Kidney glomerular epithelial cell (primary cell): ENCODE measurements at regions not wholly inside any gene's neighbourhood (a gene's known extent, or its start where the extent isn't known, plus 50 kb on each side); places are given as distances from the start of the nearest gene placed in this dataset.

ENCODE experiments used
- DNase-seq: peaks from one replicate; lab custom pipeline; 2025; lab: John Stamatoyannopoulos, UW

DNA sequence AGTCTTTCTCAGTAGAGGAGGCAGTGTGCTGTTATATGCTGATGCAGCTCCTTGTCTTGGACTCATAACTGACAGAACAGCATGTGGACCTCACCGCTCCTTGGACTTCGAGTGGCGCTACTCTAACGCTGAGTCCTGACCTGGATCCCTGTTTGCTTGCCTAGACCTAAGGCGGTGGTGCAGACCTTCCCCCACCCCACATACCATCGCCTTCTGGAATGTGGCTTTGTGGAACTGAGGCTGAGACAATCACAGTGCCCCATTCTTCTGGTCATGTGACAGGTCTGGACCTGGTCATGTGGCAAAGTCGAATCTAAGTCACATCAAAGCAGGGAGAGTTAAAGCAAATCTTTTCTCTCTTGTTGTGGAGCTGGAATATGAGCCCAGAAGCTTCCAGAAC, 190.7 kb upstream of the MKI67 start:
- no peak for DNase-seq

DNA sequence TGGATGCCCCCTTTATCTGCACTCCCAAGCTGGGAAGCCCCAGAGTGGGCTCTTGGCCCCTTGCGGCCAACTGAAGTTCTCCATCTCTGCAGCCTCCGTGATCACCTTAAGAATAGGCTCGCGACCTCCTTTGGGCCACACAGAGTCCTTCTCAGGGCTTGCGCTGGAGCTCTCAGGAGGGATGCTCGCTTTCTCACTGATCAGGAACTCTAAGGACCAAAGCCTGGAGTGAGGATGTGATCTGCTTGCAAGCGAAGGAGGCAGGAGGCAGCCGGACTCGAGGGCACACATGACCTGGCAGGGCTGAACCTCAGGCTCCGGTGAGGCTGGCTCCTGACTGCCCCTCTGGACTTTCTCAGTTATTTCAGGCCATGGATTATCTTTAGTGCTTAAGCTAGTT, 192.1 kb upstream of the MKI67 start:
- DNase-seq: no peak

DNA sequence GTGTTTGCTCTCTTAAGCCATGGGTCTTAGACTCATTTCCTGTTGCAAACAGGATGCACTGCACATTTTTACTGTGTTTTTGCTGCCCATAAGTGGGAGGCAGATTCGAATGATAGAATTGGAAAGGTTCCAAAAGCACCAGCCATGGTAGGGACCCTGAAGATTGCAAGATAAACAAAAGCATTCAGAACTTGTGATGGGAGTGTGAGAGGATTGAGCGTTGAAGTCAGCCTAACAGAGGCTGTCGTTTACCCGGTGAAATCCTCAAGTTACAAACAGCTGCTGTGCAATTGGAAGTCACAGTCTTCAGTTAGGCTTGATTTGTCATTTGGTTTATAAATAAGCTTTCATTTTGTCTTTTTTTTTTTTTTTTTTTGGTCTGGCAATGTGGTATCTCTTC, 192.7 kb upstream of the MKI67 start:
- no peak for DNase-seq

DNA sequence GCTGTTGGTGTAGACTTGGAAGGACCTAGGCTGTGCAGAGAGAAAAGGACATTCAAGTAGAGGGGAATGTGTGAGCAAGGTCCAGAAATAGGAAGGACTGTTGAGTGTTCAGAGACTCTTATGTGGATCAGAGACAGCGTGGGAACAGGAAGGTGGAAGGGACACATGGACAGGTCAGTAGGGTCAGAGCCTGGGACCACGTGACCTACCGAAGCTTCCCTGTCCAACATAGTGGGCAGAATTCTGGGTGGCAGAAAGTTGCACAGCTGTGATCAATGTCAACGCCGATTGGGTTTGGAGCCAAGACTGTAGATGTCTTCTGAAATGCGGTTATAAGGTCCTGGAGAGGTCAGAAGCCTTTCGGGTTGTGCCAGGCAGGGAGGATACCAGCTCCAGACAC, 195.9 kb upstream of the MKI67 start:
- DNase-seq: no peak

DNA sequence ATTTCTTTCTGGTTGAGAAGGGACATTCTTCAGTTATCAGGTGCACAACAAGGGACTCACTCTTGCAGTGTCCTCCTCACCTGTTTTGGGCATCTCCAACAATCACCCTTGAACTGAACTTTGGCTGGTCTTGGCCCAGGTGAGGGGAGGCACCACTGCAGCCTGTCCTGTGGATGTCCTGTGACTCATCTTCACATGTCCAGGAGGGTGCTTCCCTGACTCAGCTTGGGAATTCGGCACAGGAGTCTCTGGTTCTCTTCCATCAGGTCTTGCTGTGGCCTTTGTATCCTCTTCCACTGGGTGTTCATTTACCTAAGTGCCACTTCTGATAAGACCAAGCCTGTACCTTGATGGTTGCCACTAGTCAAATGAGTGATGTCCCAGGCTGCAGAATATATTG, 196.7 kb upstream of the MKI67 start:
- no peak for DNase-seq

DNA sequence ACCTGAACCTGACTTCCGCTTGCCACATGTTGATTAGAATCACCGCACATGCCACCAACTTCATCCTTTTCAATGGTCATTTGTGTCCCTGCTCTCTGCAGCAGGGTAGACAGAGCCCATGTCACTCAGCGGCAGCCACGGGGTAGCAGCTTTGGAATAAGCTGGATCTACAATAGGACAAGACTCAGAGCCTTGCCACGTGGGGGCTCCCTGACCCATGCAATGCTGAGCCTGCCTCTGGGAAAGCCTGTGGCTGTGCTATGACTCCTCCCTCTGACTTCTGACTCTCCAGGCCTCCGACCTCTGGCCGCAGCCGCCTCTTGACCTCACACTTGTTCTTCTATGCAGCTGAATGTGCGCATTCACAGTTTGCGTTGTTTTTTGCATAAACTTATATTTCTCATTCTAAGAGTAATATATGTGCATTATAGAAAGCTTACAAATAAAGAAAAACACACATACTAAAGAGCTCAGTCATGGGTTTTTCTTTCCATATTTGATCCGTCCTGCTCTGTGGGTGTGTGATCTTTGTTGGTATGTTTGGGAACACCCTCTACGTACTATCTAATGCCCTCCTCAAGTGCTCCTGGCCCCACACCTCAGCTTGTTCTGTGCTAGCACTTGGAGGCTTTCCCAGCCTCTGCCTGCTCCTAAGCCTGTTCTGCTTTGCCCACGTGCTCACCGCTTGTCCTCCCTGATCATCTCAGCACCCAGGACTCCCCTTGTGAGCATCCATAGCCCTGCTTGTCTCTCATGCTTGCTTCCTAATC, 198.0 kb upstream of the MKI67 start:
- no peak for DNase-seq

DNA sequence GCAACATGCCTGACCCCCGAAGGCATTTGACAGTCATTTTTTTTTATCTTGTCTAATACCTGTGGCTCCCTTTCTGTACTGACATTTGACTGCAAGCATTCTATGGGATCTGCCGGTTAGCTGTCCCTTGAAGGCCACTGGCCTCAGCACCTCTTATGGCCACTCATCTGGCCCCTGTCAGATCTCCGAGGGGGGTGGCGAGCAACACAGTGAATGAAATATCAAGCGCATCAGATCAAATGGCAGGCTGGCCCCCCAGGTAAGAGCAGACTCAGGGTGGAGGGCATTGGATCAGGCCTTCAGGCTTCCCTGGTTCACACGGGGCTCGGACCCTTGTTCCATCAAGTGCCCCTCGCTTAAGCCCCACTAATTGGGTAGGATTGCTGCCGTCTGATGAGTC, 199.6 kb upstream of the MKI67 start:
- DNase-seq: no peak

DNA sequence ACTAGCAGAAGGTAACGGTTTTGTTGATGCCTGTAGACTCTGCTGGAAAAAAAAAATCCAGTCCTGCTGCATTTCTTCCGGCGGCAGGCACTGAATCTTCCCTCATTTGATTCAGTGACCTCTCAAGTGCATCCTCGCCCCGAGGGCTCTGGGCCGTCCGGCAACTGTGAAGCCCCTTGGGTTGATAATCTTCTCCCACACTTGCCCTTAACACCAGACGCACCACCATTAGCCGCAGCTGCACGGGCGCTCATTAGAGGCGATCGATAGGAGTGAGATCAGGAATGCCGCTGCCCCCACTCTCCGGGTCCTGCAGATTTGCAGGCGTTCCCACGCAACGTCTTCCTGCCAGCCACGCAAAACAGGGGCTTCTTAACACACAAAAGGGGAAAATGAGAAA, 200.0 kb upstream of the MKI67 start:
- DNase-seq: no peak

DNA sequence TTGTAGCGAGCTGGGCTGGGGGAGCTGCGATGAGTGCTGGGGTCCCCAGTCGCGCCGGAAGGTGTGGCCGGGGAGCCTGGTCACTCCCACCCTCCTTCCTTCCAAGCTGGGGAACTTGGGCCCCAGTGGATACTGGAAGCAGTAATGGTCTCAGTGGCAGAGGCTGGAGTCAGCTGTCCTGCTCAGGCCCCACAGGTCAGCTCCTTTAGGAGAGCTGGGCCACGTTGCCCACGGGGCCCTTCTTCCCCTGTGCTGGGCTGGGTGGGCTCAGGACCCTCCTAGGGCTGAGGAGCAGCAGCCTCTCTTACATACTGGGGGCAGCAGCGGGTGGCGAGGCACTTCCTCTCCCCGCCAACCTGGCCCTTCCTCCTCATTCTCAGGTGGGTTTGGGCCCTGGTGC, 200.6 kb upstream of the MKI67 start:
- no peak for DNase-seq

DNA sequence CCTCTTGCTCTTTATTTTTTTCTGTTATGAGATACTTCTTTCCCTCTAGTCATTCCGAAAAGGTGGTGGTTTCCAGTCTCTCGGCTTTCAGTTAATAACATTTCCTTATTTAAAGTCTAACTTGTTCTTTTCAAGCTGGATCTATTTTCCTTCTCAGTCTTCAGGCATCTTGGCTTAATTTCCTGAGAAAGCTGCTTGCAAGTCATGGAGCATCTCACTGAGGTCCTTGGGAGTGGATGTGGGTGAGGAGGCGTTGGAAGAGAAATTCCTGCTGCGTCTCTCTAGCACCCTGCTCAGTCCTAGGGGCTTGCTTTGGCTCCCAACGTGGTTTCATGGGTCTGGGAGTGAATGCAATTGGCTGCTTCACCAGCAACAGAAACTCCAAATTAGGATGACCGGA, 210.2 kb upstream of the MKI67 start:
- DNase-seq: no peak

DNA sequence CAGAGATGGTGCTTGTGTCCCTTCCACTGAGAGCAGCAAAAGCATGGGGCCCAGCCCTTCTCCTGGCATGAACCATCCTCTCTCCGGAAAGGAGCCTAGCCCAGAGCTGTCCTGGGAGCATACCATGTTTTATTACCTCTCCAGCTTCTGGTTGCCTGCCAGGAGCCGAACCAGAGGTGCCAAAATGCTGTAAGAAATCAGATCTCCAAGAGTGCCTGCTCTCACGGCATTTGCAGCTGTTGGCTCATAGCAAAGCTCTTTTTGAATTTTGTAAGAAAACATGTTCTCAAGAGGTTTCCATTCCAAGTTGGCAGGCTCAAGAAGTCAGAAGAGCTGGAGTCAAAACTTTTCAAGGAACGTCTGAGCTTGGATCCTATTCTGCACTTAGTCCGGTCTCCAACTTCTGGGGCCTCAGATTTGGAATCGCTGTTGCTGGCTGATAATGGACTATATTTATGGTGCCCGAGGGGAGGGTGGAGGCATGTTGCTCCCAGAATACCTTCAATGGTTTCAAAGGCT, 211.7 kb upstream of the MKI67 start:
- DNase-seq: no peak

DNA sequence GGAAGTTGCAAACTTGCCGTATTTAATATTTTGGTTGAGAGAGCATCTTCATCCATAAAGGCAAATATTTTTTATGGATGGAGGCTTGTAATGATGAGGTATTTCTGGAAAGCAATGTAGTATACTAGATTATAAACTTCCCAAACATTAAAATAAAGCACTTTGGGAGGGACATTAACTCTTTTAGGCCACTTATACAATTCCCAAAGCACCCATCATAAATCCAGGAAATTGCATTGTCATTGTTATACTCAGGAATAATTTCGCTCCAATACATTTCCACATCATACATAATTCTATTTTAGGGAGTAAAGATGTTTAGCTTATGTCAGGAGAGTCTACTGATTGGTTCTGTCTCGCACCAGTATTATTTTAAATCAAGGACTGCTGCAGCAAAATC, 212.7 kb upstream of the MKI67 start:
- DNase-seq: no peak

DNA sequence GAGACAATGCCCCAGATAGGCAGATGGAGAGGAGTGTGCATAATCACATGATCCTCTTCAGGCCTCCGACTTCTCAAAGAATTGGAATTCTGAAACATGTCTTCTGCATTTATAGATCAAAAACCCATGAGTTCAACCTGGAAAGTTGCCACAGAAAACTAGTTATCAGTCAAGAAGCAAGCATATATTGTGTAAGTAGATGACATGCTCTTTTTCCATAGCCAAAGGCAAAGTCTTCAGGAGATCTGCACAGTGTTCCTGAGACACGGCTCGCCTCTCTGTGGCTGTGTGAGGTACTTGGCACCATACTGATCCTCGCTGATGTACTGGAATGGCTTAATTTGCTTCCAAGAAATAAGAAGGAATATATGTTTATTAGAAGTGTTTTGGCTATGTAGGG, 213.5 kb upstream of the MKI67 start:
- DNase-seq: no peak

DNA sequence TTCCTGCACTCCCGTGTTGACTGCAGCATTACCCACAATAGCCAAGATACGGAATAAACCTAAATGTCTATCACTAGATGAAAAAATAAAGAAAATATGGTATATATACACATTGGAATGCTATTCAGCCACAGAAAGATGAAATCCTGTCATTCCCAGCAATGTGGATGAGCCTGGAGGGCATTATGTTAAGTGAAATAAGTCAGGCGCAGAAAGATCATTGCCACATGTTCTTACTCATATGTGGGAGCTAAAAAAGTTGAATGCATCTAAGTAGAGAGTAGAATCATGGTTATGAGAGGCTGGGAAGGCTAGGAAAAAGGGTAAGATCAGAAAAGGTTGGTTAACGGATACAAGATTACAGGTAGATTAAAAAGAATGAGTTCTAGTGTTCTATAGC, 219.1 kb upstream of the MKI67 start:
- DNase-seq: no peak

DNA sequence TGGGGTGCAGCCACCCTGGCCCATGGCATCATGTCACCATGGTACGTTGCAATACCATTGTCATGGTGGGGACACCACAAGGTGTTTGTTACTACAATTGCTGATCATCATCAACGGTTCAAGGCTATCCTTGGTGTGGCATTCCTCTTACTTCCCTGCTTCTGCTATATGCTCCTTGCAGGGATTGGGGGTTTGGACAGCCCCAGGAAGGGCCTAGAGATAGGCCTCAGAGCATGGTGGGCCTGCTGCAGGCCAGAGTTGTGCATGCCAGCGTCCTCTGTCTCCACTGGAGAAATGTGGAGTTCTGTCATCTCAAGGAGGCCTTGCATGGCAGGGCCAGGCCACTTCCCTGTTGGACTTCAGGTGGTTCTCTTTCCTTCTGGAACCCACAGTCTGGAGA, 234.6 kb upstream of the MKI67 start:
- DNase-seq: no peak

DNA sequence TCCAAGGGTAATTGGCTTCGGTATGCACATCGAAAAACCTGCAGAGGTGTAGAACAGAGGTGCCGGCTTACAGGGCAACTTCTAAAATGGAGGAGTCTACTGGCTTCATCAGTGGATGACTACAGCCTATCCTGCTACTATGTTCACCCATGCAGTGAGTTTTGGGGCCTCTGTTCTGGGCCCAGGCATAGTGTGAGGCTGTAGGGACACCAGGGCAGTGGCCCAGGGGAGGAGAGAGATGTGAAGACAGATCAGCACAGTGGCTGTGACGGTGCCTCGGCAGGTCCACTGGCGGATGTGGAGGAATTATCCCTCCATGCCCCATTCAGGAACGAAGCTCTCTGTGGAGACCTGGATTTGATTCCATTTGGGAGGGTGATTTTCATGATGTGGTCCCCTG, 235.3 kb upstream of the MKI67 start:
- no peak for DNase-seq

DNA sequence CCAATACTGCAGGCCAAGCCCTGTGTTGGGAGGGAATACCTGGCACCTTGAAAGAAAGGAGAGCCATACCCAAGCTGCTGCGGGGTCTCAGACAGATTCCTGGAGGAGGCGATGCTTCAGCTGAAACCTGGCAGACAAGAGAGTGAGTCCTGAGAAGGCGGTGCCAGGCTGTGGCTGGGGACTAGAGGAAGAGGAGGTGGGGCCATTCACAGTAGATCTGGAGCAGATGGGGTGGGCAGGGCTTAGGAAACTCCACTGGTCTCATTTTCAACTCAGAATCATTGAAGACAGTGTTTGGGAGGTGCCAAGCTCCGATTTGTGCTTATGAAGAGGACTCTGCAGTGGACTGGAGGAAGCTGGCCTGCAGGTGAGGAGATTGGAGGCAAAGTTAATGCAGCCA, 236.3 kb upstream of the MKI67 start:
- DNase-seq: no peak

DNA sequence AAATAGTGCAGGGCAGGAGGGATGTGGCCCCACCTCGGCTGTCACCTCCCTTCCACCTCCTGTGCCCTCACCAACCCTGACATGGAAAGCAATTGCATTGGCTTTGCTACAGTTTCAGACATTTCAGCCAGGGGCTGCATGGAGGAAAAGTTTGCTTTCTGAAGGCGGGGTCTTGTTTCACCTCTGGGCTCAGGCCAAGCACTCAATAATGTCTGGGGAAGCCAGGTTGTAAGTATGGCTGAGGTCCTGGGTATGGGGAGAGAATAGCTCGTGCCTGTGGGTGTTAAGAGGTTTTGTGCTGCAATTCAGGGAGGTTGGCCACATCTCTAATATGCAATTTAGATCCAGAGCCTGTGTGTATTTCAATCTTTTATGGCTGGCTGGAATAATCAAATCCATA, 238.4 kb upstream of the MKI67 start:
- no peak for DNase-seq

DNA sequence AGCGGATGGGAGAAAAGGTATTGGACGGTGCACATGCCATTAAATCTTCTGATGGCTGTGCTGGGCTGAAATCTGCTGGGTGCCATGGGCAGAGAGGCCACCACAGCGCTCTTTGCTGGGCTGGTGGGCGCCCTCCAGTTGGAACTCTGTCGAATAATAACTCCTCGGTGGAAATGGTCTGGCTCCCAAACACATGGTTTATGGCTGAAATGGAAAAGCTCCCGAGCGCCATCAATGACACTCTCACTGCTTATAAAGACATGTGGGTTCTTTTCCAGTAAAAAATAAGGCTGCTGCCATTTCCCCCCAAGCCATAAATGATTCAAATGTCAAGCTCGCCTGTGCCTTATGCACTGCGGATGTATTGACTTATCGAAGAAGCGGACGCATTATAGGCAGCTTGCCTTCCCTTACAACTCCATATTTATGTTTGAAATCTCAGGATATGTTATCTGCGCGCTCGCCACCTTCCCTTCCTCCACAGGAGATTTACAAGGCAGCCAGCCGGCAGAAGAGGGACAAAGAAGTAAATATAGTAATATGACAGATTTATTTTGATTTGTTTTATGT, 239.0 kb upstream of the MKI67 start:
- DNase-seq: no peak

DNA sequence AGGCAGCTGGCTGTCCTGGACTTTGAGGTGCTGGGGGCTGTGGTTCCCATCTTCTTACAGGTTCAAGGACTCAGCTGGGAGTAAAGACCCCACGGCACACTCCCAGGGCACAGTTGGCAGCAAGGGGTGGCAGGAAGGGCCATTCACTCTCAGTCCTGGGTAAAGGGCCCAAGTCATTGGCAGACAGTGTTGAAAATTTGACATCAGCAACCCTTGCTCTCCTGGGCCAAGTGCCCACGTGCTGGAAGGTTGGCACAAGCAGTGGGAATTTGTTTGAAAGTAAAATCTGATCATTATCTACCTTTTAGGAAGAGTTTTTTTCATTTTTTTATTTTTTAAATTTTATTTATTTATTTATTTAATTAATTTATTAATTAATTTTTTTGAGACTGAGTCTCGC, 241.6 kb upstream of the MKI67 start:
- DNase-seq: no peak

DNA sequence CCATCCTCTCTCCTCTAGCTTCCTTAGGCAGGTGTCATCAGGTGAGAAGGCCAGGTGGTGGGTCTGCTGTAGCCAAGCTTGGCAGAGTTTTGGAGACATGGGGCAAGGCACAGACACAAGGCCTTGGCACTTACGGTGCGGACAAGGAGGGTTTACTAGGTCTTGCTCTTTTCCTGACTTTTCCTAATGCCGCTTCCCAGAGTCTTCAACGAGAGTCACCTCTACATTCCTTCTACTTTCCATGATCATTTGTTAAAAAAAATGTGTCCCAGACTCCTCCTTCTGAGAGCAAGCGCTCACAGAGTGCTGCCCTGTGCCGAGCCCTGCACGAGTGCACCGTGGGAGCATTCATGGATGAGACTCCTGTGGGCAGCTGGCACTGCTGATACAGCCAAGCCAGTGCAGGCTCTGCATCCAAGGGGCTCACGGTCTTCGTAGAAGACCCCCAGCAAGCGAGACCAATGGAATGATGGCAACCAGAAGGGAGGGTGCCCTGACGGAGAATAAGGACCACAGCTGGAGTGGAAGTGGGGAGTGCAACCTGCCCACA, 243.0 kb upstream of the MKI67 start:
- no peak for DNase-seq

DNA sequence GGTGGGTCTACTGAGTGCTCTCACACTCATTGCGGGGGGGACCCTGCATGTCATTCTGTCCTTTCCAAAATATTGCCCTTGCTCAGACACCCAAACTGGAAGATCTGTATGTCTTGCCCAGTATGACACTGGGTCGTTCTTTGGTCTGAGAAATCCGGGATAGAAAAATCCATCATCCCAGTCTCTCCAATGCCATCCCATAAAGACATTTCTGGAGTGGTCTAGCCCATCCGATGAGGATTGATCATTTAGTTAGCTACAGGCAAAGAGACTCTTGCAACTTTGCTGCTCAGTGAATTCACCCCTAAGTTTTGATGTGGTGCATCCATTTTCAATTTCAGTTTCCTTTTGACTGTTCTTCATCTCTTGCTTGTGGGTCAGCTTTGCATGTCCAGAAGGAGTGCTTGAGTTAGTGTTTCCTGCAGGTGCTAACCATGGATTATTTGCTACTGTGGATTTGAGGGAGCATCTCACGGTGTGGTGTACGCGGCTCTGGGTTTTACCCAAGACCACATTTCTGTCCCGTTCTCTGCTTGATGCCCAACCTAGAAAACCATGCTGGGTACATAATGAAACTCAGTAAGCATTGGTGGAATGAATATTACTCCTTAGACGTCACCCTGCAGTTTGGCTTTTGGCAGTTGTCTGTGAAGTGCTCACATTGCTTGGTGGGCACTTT, 247.0 kb upstream of the MKI67 start:
- DNase-seq: no peak

DNA sequence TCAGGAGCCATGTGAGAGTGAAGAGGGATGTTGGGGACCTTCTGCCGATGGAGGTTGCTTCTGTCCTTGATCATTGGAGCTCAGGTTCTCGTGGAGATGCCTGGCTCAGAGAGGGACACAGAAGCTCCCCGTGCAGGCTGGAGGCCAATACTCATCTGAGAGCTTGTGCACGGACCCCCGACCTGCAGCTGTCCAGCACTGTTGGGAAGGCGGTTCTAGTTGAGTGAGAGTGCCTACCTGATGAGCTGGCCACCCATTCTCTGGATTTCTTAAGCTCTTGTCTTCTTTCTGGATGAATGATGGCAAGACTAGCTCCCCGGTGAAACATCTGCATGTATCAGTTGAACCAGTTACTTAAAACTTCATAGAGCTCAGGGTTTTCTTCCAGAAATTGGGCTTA, 247.6 kb upstream of the MKI67 start:
- DNase-seq: no peak
